ENCODE measurements at regions not wholly inside any gene's neighbourhood (a gene's known extent, or its start where the extent isn't known, plus 50 kb on each side); places are given as distances from the start of the nearest gene placed in this dataset.

- peaks cover 4 to 10% of the 10 kb centered on the region in 2 experiments; a peak in 3 of 4 replicates for H3K4me1 Mint-ChIP-seq
- H3K4me1 ChIP-seq (ENCODE audit: insufficient read depth, low read length): no peaks in the 10 kb centered on the region
- peaks cover 9 to 33% (median 16%) of the 10 kb centered on the region in 3 experiments; a peak in 5 of 7 replicates for H3K36me3 Mint-ChIP-seq (ENCODE audit: insufficient read depth in 1 of 3, low read depth in 3 of 3)
- H3K23ac ChIP-seq (ENCODE audit: insufficient read length, low read depth, low read length): no peak overlapping the region
- no peak overlapping the region for H2BK5ac ChIP-seq (ENCODE audit: insufficient read length, low read length)
- H3K27me3 Mint-ChIP-seq (ENCODE audit: low read depth): peaks cover 83% of the 10 kb centered on the region
- H3K56ac ChIP-seq (ENCODE audit: insufficient read length, low read depth, low read length): no peak overlapping the region
- no peak overlapping the region for H3K4ac ChIP-seq (ENCODE audit: low read depth, low read length)
- H2BK20ac ChIP-seq (ENCODE audit: low read depth, low read length, poor library complexity, severe bottlenecking): no peak overlapping the region
- no peak overlapping the region for H2BK15ac ChIP-seq (ENCODE audit: low read depth, low read length)
- no peaks in the 10 kb centered on the region for H4K20me1 ChIP-seq (ENCODE audit: control insufficient read depth, insufficient read depth, insufficient read length)
- no peak overlapping the region for H3K4me2 ChIP-seq (ENCODE audit: insufficient read depth, insufficient read length, low read length)
- H2AK5ac ChIP-seq (ENCODE audit: insufficient read length, low read length): no peak overlapping the region
- no peak overlapping the region for H3T11ph ChIP-seq (ENCODE audit: low read length)
- no peak overlapping the region for H3K27ac ChIP-seq (ENCODE audit: insufficient read length, low read depth, low read length)
- no peaks in the 10 kb centered on the region for H3K79me2 ChIP-seq (ENCODE audit: insufficient read depth, low read length)
- no peak for TF ChIP-seq CTCF (conservative IDR thresholded peaks at IDR 0.05)
- H2AFZ ChIP-seq (ENCODE audit: low read length): no peak overlapping the region
- H3K23me2 ChIP-seq (ENCODE audit: insufficient read length, low read depth, low read length, poor library complexity, severe bottlenecking): peaks cover 3% of the 10 kb centered on the region
- H4K5ac ChIP-seq (ENCODE audit: insufficient read length, low read depth, low read length): no peak overlapping the region
- H3K79me1 ChIP-seq (ENCODE audit: insufficient read depth, low read depth, low read length, poor library complexity, severe bottlenecking): no peaks in the 10 kb centered on the region
- peaks cover 37 to 40% of the 10 kb centered on the region in 2 experiments for H3K9me3 Mint-ChIP-seq
- no peak overlapping the region for H4K91ac ChIP-seq (ENCODE audit: insufficient read length, low read depth, low read length)
- H3K27ac Mint-ChIP-seq: no peak overlapping the region
- H2BK120ac ChIP-seq (ENCODE audit: low read depth, low read length, poor library complexity, severe bottlenecking): no peak overlapping the region
- no peak overlapping the region for H4K8ac ChIP-seq (replicated peaks; ENCODE audit: insufficient read length, low read depth, low read length)
- H3K4me3 Mint-ChIP-seq: no peak overlapping the region
- H3K18ac ChIP-seq (ENCODE audit: insufficient read length, low read depth, low read length): no peak overlapping the region
- DNase-seq: no peak
- WGBS (ENCODE audit: extremely low coverage, insufficient read length, low lambda C conversion rate): no CpG with 5 or more reads among the region's 2 CpGs
- no peak overlapping the region for H3K14ac ChIP-seq (ENCODE audit: insufficient read depth, low read length)
- H2BK12ac ChIP-seq (ENCODE audit: insufficient read length, low read depth, low read length): no peak overlapping the region
- no peak overlapping the region for H3K9ac ChIP-seq (ENCODE audit: extremely low read depth, insufficient read length, low read length)
- peaks cover 6% of the 10 kb centered on the region for H3K9me3 ChIP-seq (ENCODE audit: control insufficient read depth, low read depth, low read length)
- no peaks in the 10 kb centered on the region; the same call in 1 of the 2 replicates for H3K27me3 ChIP-seq (ENCODE audit: insufficient read depth, low read length)
Observed at GRCh38 chr2:120667981-120668380, 67.7 kb upstream of the GLI2 start.

Data from H9 (cell line).